ENCODE measurements at regions not wholly inside any gene's neighbourhood (a gene's known extent, or its start where the extent isn't known, plus 50 kb on each side); places are given as distances from the start of the nearest gene placed in this dataset.

DNA sequence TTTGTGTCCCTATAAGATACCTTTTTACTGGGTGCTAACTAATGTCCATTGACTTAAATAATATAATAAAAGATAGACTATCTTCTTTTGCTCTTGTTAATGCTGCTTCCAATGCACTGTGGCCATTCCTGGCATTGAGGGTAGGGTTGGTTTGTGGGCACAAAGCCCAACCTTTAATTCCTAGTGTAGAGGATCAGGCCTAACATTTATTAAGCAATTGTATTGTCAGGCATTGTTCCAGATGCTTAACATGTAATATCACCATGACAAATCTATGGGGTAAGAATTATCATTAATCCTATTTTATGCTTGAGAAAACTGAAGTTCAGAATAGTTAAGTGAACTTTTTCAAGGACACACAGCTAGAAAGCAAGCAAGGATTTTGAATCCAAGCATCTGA is 60.4 kb upstream of the GPBP1 start:
- no peaks in the 10 kb centered on the region for H3K36me3 Mint-ChIP-seq (ENCODE audit: low read depth)
- H3K27ac Mint-ChIP-seq, result no peak overlapping the region
- DNase-seq, result no peak
- no peaks in the 10 kb centered on the region for H3K9me3 Mint-ChIP-seq
- peaks cover 9% of the 10 kb centered on the region for H3K4me1 Mint-ChIP-seq (ENCODE audit: low read depth)
- intact Hi-C loops (cut with micrococcal nuclease), result no loop called here
- H3K4me3 Mint-ChIP-seq, result no peak overlapping the region
- CTCF ChIA-PET, result no interaction called here
- no peaks in the 10 kb centered on the region for H3K27me3 Mint-ChIP-seq (ENCODE audit: low read depth)

DNA sequence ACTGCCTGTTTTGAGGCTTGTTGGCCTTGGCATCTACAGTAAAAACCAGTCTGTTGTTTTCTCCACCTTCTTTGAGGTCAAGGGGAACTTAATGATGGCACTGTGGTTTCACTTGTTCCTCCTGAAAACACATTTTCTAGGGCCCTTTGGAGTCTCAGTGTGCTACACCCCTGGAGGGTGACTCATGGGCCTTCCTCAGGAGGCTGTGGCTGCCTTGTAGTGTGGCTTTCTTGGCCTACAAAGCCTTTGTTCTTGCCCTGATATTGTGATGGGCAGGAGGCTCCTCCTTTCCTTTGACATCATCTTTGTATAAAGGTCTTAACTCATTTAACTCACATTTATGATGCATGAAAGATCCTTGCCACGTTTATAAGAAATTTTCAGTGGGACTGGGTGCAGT is 56.3 kb upstream of the GPBP1 start:
- CTCF ChIA-PET, result no interaction called here
- DNase-seq, result peak; percentile 67
- Mint-ChIP-seq H3K4me3 (no peak overlapping the region), H3K36me3 (ENCODE audit: low read depth) (no peaks in the 10 kb centered on the region), H3K4me1 (ENCODE audit: low read depth) (peaks cover 9% of the 10 kb centered on the region), H3K9me3 (peaks cover 1% of the 10 kb centered on the region), H3K27me3 (ENCODE audit: low read depth) (no peaks in the 10 kb centered on the region), H3K27ac (peak overlapping the region; percentile 10)
- intact Hi-C loops (cut with micrococcal nuclease), result no loop called here

DNA sequence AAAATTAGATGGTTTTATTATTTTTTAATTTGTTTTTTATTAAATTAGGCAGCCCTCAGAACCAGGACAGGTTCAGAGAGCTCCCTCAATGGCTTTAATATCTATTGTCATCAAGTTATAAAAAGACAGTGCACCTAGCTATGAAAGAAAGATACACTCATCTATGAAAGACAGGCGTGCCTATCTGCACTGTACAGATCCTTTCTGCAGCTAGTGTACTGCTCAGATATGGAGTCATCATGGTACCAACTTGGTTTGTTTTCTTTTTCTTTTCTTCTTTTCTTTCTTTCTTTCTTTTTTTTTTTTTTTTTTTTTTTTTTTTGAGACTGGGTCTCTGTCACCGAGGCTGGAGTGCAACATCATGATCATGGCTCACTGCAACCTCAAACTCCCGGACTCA is 54.8 kb upstream of the GPBP1 start:
- intact Hi-C loops (cut with micrococcal nuclease), result no loop called here
- H3K27me3 Mint-ChIP-seq (ENCODE audit: low read depth), result no peaks in the 10 kb centered on the region
- DNase-seq, result no peak
- CTCF ChIA-PET, result no interaction called here
- peaks cover 7% of the 10 kb centered on the region for H3K9me3 Mint-ChIP-seq
- H3K4me3 Mint-ChIP-seq, result no peak overlapping the region
- peaks cover 9% of the 10 kb centered on the region for H3K4me1 Mint-ChIP-seq (ENCODE audit: low read depth)
- no peak overlapping the region for H3K27ac Mint-ChIP-seq
- H3K36me3 Mint-ChIP-seq (ENCODE audit: low read depth), result no peaks in the 10 kb centered on the region

DNA sequence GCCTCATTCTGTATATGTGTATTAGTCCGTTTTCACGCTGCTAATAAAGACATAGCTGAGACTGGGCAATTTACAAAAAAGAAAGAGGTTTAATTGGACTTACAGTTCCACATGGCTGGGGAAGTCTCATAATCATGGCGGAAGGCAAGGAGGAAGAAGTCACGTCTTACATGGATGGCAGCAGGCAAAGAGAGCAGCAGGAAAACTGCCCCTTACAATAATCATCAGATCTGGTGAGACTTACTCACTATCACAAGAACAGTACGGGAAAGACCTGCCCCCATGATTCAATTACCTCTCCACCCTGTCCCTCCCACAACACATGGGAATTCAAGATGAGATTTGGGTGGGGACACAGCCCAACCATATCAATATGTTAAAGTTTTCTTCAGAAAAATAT is 49.8 kb upstream of the GPBP1 start:
- no peak overlapping the region for H3K4me3 Mint-ChIP-seq
- H3K27me3 Mint-ChIP-seq (ENCODE audit: low read depth), result no peaks in the 10 kb centered on the region
- CTCF ChIA-PET, result no interaction called here
- intact Hi-C loops (cut with micrococcal nuclease), result no loop called here
- no peak overlapping the region for H3K27ac Mint-ChIP-seq
- H3K36me3 Mint-ChIP-seq (ENCODE audit: low read depth), result no peaks in the 10 kb centered on the region
- no peaks in the 10 kb centered on the region for H3K4me1 Mint-ChIP-seq (ENCODE audit: low read depth)
- no peak for DNase-seq
- H3K9me3 Mint-ChIP-seq, result peaks cover 7% of the 10 kb centered on the region

Measured in activated naive CD4-positive, alpha-beta T cell treated with anti-CD3 and anti-CD28 coated beads for 36 hours (primary cell).